OCI-LY7 (cell line): ENCODE measurements at regions not wholly inside any gene's neighbourhood (a gene's known extent, or its start where the extent isn't known, plus 50 kb on each side); places are given as distances from the start of the nearest gene placed in this dataset.

Experiments used
- CTCF ChIP-seq: fragments of 200-600 bp; sonication (generic); conservative IDR thresholded peaks from 2 replicates; pipeline ENCODE4 v1.5.1; 2014; ENCODE audit warnings: mild to moderate bottlenecking, antibody characterized with exemption, low read length, moderate library complexity, mixed read lengths
- EZH2phosphoT487 ChIP-seq: fragments of 200-600 bp; sonication (generic); IDR thresholded peaks from 2 replicates; pipeline ENCODE4 v1.6.1; 2018; ENCODE audit warnings: low read depth, borderline replicate concordance, mild to moderate bottlenecking, mixed run types, antibody characterized with exemption, low read length, moderate library complexity, mixed read lengths

GRCh38 chr13:67318398-67318797 is 88.3 kb upstream of the PCDH9 start:
- TF ChIP-seq CTCF (no peak), EZH2phosphoT487 (no peak)
